ACHN (cell line): ENCODE measurements at regions not wholly inside any gene's neighbourhood (a gene's known extent, or its start where the extent isn't known, plus 50 kb on each side); places are given as distances from the start of the nearest gene placed in this dataset.
"Not testable (repeated sequence)": the region's sequence is repeated elsewhere in the genome, so short reads cannot be mapped to it uniquely, and the experiment has no call there.

ENCODE experiments used
- DNase-seq: peaks from one replicate; pipeline ENCODE4 v3.0.0-alpha.2; 2015
- in situ Hi-C: cut with HindIII; loops from 2 replicates; pipeline ENCODE4 v1.10.0; 2017; ENCODE audit warnings: low sequenced_read_pairs, low pct_ligation_motif_present, low pct_unique_long_range_greater_than_20kb

DNA sequence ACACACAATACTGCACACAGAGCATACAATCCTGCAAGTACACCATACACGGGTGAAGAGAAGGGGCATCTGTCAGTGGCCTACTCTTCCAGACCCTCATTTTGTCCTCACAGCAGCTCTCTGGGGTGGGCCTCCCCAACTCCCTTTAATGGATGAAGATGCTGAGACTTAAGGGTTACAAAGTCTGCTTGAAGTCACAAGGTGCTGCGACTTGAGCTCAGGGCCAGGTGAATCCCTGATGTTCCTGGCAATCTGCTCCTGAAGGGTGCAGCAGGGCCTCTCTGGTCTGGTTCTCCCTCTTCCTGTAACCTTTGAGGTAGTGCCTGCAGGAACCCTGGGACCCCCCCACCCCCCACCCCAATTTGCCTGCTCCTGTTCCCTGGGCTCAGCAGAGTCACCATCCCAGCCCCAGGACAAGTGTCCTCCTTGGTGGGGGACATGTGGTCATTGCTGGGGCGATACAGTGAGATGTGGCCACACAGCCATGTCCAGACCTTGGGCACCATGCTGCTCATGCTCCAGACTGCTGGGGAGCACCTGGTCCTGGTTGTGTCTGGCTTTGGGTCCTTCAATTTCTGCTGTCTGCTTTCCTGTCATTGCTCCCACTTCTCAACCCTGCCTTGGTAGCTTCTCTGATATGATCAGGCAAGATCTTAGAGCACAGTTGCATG, 107.5 kb downstream of the METRNL start:
- no peak for DNase-seq

DNA sequence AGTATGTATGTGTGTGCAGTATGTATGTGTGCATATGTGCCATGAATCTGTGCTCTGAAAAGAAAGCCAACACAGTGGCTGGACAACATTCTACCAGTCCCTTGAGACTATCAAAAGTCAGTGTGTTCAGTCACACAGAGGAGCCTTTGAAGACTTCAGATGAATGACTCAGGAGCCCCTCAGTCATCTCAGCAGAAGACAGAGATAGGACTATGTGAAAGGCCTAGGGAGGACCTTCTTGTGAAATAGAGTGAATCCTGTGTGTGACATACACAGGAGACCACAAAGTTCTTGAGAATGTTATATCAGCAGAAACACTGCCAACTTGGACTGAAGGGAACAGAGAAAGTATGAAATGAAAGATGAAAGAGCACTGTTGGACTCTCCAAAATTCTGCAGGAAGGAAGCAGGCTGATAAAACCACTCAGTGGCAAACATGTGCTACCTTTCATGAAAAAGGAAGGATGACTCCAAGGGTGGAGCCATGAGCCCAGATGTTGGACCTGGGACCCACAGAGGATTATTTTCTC, 108.4 kb downstream of the METRNL start:
- DNase-seq = no peak
- in situ Hi-C loops = no loop called here

More for the DNA sequence above, 107.5 kb downstream of the METRNL start:
- in situ Hi-C loops = no loop called here

DNA sequence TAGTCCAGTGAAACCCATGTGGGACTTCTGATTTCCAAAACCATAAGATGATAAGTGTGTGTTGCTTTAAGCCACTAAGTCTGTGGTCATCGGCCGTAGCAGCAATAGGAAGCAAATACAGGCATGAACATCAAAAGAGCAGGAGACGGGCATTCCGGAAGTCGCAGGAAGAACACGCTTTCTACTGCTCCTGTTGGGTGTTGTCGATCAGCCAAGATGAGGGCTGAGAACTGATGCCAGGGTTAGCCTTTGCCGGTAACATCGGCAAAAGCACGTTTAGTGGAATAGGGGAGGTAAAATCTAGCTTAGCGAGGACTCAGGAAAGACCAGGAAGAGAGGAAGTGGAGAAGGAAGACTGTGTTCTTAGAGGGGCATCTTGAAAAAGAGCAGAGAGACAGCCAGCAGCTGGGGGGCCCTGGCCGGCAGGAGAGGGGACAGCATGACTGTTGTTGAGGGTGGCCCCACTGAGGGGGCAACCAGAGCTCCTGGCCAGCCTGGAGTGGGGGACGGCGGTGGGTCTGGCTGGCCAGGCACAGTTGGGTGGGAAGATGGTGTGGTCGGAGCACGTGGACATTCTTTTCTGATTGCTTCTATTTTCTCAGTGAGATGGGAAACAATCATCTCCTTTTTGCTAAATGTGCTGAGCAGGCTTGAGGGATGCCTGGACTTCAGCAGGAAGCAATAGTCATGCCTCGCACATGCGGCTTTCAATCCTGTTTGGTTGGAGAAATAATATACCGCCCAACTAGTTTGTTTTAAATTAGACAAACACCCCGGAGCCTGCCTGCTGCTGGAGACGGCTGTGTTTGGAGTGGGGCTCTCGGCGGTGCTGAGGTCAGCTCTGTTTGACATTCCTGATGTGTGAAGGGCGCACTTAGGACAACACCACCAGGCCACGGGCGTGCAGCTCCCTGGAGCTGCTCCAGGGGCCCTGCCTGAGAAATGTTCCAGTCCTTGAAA, 109.9 kb downstream of the METRNL start:
- in situ Hi-C loops = no loop called here
- no peak for DNase-seq

DNA sequence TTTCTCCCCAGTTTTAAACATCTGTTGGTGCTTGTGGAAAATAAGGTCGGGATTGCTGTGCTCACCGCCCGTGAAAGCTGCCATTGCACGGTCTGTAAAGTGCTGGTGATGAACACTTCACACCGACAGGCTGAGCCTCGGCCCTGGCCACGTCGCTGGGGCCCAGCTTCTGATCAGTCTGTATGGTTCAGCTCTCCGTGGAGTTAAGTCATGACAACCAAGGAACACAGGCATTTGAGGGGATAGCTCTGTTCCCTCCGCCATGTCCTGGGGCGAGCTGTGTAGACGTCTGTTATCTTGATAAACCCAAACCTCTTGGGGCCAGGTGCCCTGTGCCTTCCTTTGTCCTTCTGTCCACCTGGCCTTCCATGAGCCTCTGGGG, 110.6 kb downstream of the METRNL start:
- in situ Hi-C loops = no loop called here
- no peak for DNase-seq

DNA sequence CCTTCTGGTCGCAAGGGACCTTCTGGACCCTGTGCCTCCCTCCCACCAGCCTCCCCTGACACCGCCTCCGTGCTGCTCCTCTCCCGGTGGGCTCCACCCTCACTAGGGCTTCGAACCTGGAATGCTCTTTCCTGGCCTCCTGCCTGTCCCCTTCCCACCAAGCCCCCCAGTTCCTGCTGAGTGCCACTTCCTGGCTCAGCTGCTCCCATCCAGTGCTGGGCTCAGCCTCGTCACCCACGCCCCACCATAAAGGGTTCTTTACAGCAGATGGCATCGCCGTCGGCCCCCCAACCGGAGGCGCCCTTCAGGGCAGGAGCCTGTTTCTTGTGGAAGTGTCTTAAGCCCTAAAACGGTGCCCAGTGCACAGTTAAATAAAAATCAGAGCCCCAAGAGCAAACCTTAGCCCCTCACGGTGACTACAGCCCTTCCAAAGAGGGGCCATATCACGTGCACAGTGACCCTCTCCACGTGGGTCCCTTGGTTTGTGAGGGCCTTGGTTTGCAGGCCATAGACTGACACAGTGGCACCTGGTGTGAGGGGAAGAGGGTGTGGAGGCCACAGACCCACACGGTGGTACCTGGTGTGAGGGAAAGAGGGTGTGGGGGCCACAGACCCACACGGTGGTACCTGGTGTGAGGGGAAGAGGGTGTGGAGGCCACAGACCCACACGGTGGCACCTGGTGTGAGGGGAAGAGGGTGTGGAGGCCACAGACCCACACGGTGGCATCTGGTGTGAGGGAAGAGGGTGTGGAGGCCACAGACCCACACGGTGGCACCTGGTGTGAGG, 111.4 kb downstream of the METRNL start:
- in situ Hi-C loops = no loop called here
- DNase-seq = no peak

DNA sequence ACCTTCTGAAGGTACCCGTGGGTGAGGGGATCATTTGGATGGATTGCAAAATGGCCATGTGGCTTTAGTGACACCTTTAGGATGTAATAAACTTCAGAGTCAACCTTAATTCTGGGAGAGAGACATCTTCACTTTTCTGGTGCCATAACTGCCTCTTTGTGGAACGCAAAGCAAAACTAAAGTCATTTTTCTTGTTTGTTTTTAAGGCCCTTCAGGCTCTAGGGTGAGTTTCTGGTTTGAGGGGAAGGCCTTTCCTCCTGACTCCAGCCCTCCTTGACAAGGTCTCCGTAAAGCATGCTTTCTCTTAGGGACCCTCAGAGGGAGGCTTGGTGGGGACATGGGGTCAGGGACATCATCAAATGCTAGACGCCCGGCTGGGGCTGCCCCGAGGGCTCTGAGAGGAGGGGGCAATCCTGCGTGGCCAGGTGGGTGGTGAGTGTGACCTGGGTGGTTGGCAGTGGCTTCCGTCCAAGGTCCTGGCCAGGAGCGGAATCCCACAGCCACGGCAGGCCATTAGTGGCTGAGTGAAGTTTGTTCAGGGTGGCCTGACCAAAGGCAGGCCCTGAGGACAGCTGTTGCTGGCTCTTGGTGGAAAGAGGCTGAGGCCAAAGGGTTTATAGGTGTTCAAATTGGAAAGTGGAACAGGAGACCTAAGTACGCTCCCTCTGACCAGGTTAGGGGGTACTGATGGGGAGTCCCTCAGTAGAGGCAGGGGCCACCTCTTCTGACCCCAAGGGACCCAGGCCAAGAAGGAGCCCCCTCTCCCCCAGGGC, 112.2 kb downstream of the METRNL start:
- DNase-seq = no peak
- in situ Hi-C loops = no loop called here

DNA sequence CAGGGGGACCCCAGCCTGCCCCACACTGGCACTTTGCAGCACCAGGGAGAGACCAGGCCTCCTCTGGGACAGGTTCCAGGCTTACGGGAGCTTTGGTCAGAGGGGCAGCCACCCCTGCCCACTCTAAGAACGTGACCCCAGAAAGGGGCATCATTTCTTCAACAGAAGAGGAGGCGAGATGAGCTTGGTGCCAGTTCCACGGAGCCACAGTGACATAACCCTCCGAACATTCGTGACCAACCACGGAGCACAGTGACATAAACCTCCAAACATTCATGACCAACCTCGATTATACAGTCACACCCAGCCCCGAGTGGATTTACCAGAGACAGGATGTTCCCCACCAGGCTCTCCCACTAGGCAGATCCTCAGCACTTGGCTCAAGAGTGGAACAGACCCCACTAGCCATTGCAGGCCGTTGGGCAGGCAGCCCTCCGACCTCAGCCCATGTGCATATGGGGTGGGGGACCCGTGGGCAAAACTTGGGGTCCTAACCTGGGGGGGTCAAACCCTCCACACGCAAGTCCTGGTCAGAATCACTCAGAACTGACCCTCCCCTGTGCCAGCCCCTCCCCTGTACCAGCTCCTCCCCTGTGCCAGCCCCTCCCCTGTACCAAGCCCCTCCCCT, 112.9 kb downstream of the METRNL start:
- DNase-seq = no peak

DNA sequence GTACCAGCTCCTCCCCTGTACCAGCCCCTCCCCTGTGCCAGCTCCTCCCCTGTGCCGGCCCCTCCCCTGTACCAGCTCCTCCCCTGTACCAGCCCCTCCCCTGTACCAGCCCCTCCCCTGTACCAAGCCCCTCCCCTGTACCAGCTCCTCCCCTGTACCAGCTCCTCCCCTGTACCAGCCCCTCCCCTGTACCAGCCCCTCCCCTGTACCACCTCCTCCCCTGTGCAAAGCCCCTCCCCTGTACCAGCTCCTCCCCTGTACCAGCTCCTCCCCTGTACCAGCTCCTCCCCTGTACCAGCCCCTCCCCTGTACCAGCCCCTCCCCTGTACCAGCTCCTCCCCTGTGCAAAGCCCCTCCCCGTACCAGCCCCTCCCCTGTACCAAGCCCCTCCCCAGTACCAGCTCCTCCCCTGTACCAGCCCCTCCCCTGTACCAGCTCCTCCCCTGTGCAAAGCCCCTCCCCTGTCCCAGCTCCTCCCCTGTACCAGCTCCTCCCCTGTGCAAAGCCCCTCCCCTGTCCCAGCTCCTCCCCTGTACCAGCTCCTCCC, 113.5 kb downstream of the METRNL start:
- in situ Hi-C loops = not testable (repeated sequence)

More for the DNA sequence above, 112.9 kb downstream of the METRNL start:
- in situ Hi-C loops = no loop called here

DNA sequence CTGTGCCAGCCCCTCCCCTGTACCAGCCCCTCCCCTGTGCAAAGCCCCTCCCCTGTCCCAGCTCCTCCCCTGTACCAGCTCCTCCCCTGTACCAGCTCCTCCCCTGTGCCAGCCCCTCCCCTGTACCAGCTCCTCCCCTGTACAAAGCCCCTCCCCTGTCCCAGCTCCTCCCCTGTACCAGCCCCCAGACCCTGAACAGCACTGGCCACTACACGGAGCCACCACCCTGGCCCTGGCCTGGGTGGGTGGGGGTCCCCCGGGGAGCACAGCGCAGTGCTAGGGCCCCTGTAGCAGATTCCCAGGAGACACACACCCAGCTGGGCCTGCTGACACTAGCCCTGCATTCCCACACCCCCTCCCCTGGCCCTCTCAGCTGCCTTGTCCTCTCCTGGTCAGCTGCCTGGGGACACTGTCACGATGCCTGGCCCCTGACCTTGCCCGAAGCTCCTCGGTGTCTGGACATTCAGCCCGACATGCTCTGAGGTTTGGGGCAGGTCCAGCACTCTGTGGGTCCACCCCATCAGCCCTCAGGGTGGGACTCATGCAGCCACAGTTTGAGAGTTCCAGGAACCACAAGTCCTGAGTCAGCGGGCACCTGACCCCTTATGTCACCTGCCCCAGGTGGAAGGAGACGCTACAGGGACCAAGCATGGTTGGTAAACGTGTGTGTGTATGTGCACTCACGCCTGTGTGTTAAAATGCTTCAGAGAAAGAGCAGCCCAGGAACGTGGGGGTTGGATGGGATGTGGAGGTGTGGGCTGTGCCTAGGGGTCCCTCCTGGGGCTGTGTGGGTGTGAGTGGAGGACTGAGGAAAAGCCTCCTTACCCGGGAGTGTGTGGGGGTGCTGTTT, 114.2 kb downstream of the METRNL start:
- no peak for DNase-seq

More for the DNA sequence above, 113.5 kb downstream of the METRNL start:
- not testable (repeated sequence) for DNase-seq

DNA sequence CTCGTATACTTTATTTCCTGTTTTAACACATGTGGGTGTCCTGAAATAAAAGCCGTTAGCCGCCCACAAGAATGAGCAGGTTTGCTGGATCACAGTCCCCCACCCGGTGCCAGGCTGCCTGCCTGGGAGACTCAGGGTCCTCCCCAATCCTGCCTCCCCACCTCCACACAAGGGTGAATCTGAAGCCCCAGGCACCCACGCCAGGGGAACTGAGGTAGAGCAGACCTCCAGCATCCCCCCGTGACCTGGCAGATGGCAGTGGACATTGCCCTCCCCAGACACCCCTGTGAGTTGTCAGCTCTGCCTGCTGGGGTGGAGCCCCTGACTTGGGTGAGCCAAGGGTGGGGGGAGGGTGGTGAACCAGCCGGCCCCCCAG, 114.8 kb downstream of the METRNL start:
- no peak for DNase-seq
- in situ Hi-C loops = no loop called here

More for the DNA sequence above, 114.2 kb downstream of the METRNL start:
- in situ Hi-C loops = no loop called here

DNA sequence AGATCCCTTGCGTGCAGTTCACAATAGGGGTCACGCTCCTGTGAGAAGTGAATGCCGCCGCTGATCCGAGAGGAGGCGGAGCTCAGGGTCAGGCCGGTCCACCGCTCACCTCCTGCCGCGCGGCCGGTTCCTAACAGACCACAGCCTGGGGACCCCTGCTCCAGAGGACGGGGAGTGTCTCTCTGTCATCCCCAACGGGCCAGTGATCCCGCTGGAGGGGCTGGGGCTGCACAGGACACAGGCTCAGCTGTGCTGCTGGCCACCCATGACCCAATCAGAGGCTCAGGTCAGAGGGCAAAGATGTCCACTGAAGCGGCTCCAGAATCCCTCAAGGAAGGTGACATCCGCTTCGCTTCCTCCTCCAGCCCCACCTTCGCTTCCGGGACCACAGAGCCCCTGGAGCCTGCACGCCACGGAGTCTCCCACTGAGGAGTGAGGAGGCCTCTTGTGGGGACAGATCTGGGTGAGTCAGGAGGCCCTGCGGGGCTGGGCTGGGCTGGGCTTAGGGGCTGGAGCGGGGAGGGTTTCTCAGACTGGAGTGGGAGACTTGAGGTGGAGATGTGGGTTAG, 115.4 kb downstream of the METRNL start:
- DNase-seq = no peak
- in situ Hi-C loops = no loop called here

DNA sequence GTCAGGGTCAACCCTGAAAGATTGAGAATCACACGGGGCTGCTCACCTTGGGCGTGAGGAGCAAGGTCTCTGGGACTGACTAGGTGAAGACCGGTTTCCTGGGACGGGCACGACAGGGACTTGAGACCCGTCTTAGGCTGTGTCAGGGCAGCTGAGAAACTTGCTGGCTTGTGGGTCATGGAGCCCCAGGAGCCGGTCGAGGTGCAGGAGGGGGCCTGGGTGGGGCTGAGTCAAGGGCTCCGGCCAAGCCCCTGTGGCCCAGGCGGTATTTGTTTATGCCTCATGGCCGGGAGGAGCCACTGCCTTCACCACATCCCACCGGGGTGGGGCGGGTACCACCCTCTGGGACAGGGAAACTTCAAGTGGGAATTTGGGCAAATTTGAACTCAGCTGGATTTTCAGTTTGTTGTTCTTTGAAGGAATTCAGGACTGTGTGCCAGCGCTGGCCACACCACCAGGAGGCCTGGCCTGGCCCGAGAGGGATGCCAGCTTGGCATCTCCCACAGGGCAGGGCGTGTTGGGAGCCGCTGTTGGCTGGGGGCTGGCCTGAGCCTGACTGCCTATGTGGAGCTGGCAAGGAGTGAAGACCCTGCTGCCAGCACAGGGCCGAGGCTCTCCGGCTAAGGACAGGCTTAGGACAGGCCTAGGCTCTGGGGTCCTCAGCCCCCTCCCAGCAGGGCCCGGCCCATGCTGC, 116.1 kb downstream of the METRNL start:
- no peak for DNase-seq
- in situ Hi-C loops = no loop called here

DNA sequence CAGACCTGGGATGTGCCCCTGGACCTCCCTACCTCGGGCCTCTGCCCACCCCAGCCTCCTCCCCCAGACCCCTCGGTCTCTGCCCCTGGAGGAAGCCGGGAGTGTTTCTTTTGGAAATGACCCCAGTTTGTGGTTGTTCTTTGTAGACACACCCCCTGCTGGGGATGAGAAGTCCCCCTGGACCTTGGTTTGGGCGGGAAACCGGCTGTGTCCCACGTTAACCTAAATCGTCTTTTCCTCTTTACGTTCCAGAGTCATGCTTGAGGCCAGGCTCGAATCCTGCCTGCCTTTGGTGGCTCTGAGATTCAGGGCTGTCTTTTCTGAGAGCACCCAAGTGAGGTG, 116.6 kb downstream of the METRNL start:
- in situ Hi-C loops = no loop called here
- DNase-seq = no peak

DNA sequence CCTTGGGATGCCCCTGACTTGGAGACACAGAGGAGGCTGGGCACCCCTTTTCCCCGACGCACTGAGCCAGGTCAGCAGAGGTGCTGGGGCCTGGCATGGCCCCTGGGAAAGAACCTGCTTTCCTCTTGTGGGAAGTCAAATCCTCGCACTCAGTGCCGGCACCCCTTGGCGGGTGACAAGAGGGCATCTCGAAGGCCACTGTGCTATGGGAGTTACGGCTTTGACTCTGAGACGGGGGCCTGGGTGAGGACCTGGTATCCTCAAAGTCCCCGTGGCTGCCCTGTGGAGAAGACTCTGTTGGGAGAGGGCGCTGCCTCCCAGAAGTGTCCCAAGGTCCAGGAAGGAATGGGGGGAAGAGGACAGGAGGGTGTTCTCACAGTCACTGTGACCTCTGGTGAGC, 117.0 kb downstream of the METRNL start:
- in situ Hi-C loops = no loop called here

DNA sequence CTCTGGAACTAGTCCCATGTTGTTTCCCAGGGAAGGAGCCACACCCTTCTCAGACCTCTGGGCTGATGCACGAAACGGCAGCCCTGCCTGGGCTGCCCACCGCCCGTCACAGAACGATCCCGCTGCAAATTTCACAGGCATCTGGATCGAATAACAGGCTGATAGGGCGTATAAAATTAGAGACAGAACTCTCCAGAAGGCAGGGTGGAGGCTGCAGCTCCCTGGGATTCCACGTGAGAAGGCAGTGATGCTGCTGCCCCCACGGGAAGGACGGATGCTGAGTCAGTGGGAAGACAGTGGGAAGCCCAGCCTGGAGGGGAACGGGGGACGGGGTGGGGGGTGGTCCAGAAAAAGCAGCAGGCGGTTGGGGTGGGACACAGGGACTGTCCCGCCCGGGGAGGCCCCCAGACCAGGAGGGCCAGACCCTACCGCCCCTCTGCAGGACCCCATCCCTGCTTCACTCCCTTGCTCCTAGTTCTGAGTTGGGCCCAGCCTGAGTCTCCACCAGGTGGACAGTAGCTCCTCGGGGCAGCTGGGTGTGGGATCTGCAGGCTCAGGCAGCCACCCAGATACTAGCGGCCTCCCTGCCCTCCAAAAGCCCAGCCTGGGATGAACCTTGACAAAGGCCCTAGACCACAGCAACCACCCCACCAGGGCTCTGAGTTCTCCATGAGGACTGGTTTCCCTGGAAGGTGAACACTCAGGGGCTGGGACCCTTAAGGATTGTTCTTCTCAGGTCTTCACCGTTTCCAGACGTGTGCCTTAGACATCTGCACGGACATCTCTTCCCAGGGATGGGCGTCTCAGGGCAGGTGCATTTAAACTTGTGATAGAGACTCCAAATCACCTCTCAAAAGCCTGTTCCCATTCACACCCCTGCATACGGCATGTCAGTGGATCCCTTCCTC, 117.8 kb downstream of the METRNL start:
- no peak for DNase-seq
- in situ Hi-C loops = no loop called here

More for the DNA sequence above, 117.0 kb downstream of the METRNL start:
- DNase-seq = no peak
